ENCODE measurements at regions not wholly inside any gene's neighbourhood (a gene's known extent, or its start where the extent isn't known, plus 50 kb on each side); places are given as distances from the start of the nearest gene placed in this dataset.

GRCh38 chrX:147757750-147758149 lies 154.0 kb upstream of the FMR1 start:
- Histone ChIP-seq H3K4me3 (replicated peaks; ENCODE audit: insufficient read depth, low read length) (no peak overlapping the region), H3K27me3 (ENCODE audit: insufficient read depth, poor library complexity, severe bottlenecking) (no peaks in the 10 kb centered on the region), H3K27ac (replicated peaks) (no peak overlapping the region)
- TF ChIP-seq POLR2AphosphoS5 (IDR thresholded peaks at IDR 0.05; ENCODE audit: low read depth) (no peak), CTCF (IDR thresholded peaks at IDR 0.05; ENCODE audit: insufficient read depth, low read length) (no peak), SPI1 (IDR thresholded peaks at IDR 0.05; ENCODE audit: borderline replicate concordance, low read depth) (no peak), REST (IDR thresholded peaks at IDR 0.05; ENCODE audit: insufficient replicate concordance, low read depth) (no peak), GABPA (IDR thresholded peaks at IDR 0.05; ENCODE audit: low read depth) (no peak)
- DNase-seq (ENCODE audit: low read depth in 1 of 2, low spot score in 1 of 2), result no peak

GRCh38 chrX:147763131-147763530 lies 148.6 kb upstream of the FMR1 start:
- TF ChIP-seq SPI1 (IDR thresholded peaks at IDR 0.05; ENCODE audit: borderline replicate concordance, low read depth) (no peak), POLR2AphosphoS5 (IDR thresholded peaks at IDR 0.05; ENCODE audit: low read depth) (no peak), CTCF (IDR thresholded peaks at IDR 0.05; ENCODE audit: insufficient read depth, low read length) (no peak)
- H3K4me3 ChIP-seq (replicated peaks; ENCODE audit: insufficient read depth, low read length), result no peak overlapping the region
- DNase-seq (ENCODE audit: low read depth in 1 of 2, low spot score in 1 of 2), result no peak
- no peak overlapping the region for H3K27ac ChIP-seq (replicated peaks)
- H3K27me3 ChIP-seq (ENCODE audit: insufficient read depth, poor library complexity, severe bottlenecking), result no peaks in the 10 kb centered on the region

GRCh38 chrX:147764868-147765267 lies 146.9 kb upstream of the FMR1 start:
- no peak for DNase-seq (ENCODE audit: low read depth in 1 of 2, low spot score in 1 of 2)
- Histone ChIP-seq H3K4me3 (replicated peaks; ENCODE audit: insufficient read depth, low read length) (no peak overlapping the region), H3K27me3 (ENCODE audit: insufficient read depth, poor library complexity, severe bottlenecking) (no peaks in the 10 kb centered on the region), H3K27ac (replicated peaks) (no peak overlapping the region)
- no peak for TF ChIP-seq REST (IDR thresholded peaks at IDR 0.05; ENCODE audit: insufficient replicate concordance, low read depth)
- no peak for TF ChIP-seq GABPA (IDR thresholded peaks at IDR 0.05; ENCODE audit: low read depth)
- no peak for TF ChIP-seq SPI1 (IDR thresholded peaks at IDR 0.05; ENCODE audit: borderline replicate concordance, low read depth)
- no peak for TF ChIP-seq POLR2AphosphoS5 (IDR thresholded peaks at IDR 0.05; ENCODE audit: low read depth)
- TF ChIP-seq CTCF (IDR thresholded peaks at IDR 0.05; ENCODE audit: insufficient read depth, low read length), result no peak

GRCh38 chrX:147770858-147771257 lies 140.9 kb upstream of the FMR1 start:
- Histone ChIP-seq H3K27ac (replicated peaks) (no peak overlapping the region), H3K4me3 (replicated peaks; ENCODE audit: insufficient read depth, low read length) (no peak overlapping the region), H3K27me3 (ENCODE audit: insufficient read depth, poor library complexity, severe bottlenecking) (no peaks in the 10 kb centered on the region)
- TF ChIP-seq REST (IDR thresholded peaks at IDR 0.05; ENCODE audit: insufficient replicate concordance, low read depth), result no peak
- TF ChIP-seq SPI1 (IDR thresholded peaks at IDR 0.05; ENCODE audit: borderline replicate concordance, low read depth), result no peak
- no peak for TF ChIP-seq POLR2AphosphoS5 (IDR thresholded peaks at IDR 0.05; ENCODE audit: low read depth)
- no peak for TF ChIP-seq CTCF (IDR thresholded peaks at IDR 0.05; ENCODE audit: insufficient read depth, low read length)
- no peak for TF ChIP-seq GABPA (IDR thresholded peaks at IDR 0.05; ENCODE audit: low read depth)
- no peak for DNase-seq (ENCODE audit: low read depth in 1 of 2, low spot score in 1 of 2)
